ENCODE measurements at regions not wholly inside any gene's neighbourhood (a gene's known extent, or its start where the extent isn't known, plus 50 kb on each side); places are given as distances from the start of the nearest gene placed in this dataset.
"Not testable (repeated sequence)": the region's sequence is repeated elsewhere in the genome, so short reads cannot be mapped to it uniquely, and the experiment has no call there.

DNA sequence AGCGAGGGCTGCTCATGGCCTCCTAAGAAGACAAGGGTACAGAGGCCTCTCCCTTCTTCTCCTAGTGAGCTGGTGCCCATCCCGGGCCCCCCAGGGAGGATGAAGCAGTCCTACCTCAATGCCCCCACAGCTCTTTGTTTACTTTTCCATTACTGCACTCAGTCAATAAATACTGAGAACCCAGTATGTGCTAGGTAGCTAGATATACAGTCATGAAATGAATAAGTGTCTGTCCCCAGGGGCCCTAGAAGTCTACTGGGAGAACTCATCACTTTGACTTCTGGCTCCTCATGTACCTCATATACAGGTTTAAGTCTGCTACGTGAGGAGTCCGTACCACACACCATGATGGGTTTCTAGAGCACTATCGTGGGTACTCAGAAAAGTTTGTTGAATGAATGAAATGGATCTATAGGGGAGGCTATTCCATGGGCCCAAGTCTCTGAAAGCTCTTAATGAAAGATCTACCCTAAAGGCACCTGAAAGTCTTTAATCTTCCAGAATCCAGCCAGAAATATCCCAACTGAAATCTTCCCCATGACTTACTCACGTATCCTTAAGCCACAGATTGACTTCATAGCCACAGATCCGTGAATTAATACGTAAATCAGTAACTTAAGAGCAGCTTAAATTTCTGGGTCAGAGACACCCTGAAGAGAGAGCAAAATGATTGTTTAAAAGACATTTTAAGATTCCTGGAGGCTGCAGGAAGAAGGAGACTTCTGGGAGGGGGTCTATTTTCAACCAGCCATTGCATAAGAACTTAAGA, 51.6 kb upstream of the POMP start:
- no peak for DNase-seq

DNA sequence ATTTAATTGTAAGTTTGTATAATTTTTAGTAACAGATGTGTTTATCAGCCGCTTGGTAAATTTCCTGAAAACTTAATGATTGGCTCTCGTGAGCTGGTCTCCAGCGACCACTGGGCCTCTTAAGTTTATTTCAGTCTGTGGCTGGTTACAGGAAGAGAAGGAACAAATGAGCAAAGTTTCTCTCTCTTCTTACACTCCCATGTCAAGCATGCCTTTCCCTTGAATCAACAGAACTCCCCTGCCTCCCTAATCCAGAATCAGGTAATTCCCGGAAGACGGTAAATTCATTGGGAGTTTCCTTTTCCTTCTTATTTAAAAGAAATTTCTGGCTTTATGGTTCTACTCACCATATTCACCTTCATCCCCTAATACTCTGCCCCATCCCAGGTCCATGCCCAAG, 52.5 kb upstream of the POMP start:
- no peak for DNase-seq

DNA sequence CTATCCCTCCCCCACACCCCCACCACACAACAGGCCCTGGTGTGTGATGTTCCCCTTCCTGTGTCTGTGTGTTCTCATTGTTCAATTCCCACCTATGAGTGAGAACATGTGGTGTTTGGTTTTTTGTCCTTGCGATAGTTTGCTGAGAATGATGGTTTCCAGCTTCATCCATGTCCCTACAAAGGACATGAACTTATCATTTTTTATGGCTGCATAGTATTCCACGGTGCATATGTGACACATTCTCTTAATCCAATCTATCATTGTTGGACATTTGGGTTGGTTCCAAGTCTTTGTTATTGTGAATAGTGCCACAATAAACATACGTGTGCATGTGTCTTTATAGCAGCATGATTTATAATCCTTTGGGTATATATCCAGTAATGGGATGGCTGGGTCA, 53.8 kb upstream of the POMP start:
- DNase-seq: not testable (repeated sequence)

DNA sequence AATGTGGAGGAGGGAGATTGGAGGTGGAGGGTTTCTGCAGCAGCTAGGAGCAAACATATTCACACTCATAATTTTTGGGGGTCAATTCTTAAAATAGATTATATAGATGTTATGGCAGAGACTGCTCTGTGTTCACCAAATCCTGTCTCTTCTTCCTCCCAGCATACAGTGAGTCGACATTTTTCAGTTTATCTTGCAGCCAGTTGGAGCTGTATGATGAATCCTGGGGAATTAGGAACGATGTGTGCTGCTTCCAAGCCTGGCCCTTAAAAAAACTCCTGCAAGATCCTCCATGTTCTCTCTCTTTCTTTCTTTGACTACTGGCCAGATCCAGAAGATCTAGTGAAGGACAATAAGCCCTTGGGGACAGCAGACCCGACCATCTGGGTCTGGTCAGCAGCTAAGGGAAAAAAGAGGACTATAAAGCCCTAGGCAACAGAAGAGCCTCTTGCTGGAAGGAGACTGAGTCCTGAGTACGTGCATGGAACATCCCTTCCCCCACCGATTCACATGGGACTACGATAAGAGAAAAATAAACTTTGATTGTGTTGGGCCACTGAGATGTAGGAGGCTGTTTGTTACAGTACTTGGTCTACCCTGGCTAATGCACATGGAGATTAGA, 55.8 kb upstream of the POMP start:
- DNase-seq: no peak

DNA sequence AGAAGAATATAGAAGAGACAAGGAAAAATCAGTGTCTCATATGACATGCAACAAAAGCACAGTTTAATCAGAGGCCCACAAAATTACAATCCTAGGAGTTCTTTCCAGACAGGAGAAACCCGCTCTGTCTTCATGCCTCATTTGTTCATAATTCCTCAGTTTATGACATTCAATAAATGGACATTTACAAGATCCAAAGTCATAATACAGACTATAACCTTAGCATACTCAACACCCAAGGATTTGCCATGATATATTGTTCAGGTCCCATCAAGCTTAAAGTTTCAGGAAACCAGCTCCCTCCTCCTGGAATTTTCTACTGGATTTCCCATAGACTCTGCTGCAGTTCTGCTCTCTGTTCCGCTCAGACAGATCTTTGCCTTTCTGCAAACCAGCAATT, 56.4 kb upstream of the POMP start:
- DNase-seq: no peak

DNA sequence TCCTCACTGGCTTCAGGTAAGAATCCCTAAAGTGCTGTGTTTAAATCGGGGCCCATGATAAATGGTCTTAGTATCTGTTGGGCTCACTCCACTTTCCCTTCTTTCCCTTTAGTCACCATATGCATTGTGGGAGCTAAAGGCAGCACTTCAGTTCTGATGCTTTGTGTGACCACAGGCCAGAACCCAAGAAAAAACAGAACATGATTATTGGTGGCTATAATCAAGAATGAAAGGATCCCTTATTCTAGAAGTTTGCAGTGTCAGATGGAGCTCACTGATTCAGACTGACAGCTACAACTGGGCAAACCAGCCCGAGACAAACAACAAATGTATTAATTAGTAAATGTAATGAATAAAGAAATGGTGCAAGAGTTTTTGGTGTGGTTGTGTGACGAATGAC, 57.3 kb upstream of the POMP start:
- no peak for DNase-seq

DNA sequence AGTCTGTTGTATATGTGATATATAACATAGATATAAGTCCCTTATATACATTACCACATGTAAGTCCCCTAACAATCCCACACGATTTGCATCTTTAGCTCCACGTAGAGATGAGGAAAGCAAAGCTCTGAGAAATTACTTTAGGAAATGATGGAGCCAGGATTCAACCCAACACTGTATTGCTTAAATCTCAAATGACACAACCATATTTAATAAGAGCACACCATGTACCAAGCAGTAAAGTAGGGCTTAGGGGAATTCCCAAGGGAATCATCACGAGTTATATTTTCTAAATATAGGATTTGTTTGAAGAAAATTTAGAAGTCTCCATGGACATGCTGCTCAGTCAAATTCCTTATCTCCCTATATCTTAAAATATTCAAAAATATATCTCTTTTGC, 61.3 kb upstream of the POMP start:
- no peak for DNase-seq

DNA sequence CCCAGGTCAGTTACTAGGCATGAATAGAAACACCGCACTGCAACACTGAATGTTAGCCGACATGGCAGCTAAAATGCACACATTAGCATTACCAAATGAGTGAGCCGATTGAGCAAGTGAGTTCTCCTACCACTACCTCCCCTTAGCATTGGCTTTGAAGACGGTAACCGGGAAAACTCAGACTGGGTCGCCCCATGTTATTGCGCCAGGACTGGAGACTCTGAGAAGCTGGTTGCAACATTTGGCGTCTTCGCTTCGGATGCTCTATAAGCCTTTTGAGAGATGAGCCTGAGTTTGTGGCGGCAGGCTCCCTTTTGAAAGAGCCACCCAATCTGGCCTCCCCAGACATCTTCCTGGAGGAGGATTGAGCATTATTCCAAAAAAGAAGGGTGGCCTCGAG, 68.5 kb upstream of the POMP start:
- DNase-seq: no peak

DNA sequence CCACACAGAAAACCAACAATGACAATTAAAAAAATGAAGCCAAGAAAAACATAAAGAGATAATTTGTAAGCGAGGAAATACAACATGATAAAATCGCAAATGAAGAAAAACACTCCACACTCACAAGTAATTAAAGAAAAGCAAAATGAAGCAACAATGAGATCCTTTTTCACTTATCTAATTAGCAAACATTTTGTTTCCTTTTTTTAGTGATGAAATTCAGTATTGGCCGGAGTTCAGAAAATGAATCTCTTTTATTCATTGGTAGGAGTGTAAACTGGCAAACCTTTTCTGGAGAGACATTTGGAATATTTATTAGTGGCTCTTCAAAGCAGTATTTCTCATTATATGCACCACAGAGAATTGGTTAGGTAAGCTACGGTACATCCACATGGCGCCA, 70.6 kb upstream of the POMP start:
- no peak for DNase-seq

DNA sequence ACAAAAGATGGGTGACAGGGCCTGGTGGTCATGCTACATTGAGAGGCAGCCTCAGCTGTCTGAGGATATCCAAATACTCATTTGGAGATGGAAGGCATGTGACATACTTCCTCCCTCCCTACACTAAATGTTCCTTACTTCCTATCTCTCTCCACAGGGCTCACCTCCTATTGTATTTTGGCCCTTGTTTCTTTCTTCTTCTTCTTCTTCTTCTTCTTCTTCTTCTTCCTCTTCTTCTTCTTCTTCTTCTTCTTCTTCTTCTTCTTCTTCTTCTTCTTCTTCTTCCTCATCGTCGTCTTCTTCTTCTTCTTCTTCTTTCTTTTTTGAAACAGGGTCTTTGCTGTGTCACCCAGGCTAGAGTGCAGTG, 71.8 kb upstream of the POMP start:
- no peak for DNase-seq

DNA sequence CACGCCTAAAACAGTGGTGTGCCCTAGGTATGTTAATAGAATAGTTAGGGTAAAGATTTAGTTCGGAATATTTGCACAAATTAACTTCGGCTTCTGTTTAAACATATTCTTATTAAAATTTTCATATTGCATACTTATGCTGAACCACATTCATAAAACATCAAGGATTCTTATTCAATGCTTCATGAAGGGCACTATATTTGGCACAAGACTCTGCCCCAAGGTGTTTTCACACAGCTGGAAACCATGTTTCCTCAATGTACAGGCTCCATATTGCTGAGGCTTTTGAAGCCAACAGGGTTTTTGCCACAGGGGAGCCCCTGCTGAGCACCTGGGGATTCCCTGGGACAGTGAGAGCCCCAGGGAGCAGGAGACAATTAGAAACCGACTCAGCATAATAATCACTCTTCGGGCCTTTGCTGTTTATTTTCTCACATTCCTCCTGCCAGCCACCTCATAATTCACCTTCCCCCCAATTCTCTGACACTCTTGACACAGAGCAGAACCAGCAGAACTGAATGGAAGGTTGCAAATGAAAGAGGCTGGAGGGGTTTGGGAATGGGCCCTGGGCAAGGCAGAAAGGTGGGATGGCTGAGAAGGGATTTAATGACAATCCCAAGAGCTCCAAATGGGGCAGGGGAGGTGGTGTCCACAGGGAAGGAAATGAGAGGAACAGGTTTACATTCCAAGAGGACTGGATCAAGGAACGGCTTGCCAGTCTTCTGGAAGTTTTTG, 72.3 kb upstream of the POMP start:
- DNase-seq: no peak

DNA sequence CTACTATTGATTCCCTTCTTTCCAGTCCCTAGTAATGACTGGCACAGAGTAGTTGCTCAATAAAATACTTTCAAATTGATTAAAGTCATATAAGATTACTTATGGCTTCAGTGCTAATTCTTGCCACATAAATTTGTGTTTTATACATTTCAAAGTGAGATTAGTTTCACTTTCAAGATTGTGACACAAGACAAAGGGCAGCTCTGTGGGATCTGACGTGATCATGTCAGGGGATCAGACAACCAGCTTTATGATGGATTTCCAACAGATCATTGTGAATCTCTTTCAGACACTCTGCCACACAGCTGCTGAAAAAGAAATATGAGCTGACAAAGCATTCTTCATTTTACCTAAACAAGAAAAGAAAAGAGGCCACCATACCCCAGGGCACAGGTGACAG, 73.4 kb upstream of the POMP start:
- DNase-seq: peak; percentile 9

DNA sequence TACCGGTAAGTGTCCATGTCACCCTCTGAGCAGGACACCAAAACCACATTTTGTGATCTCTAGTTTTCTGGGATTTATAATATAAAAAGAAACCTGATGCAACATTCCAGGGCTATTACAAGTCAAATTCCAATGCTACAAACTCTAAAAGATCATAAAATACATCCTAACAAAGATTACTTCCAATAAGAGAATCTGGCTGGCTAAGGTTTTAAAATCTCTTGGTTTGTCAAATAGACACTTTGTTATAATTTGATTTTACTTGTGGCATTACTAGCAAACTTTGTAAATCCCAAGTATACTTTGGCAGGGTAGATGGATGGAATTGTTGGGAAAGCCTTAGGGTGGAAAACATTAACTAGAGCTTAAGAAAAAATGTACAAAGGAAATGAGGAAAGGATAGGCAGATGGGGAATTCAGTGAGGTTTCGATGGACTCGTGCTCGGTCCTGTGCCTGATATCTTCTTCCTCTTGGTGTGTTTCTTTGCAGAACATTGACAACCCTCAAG, 74.0 kb upstream of the POMP start:
- no peak for DNase-seq

DNA sequence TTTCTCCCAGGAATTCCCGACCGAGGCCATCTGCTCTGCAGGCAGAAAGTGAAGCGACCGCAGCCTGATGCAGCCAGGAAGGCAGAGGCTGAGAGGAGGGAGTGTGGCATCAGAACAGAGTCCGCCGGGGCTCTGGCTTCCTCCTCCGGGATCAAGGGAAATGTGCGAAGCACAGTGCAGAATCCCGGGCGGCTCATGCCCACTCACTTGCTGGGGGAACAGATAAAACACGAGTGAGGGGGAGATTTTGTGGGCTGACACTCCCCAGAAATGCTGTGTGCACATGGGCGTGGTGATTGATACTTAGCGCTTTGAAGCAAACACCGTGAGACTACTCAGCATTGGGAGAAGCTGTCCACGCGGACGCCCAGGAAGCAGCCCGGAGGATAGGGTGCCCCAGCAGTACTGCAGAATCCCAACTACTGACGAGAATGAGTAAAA, 75.3 kb upstream of the POMP start:
- DNase-seq: no peak

DNA sequence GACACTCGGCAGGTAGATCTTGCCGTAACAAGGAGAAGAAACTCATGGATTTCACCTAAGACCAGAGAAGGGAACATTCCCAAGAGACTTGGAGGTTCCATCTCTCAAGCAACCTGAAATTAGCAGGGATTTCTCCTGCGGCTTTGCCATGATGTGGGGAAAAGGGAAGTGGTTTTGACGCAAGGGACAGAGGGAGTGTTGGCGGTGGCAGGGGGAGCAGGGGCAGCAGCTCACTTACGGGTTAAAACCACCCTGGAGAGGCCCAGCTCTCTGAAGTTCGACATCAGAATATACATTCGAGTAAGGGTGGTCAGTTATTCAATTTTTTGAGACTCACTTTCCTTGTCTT, 76.1 kb upstream of the POMP start:
- DNase-seq: no peak

DNA sequence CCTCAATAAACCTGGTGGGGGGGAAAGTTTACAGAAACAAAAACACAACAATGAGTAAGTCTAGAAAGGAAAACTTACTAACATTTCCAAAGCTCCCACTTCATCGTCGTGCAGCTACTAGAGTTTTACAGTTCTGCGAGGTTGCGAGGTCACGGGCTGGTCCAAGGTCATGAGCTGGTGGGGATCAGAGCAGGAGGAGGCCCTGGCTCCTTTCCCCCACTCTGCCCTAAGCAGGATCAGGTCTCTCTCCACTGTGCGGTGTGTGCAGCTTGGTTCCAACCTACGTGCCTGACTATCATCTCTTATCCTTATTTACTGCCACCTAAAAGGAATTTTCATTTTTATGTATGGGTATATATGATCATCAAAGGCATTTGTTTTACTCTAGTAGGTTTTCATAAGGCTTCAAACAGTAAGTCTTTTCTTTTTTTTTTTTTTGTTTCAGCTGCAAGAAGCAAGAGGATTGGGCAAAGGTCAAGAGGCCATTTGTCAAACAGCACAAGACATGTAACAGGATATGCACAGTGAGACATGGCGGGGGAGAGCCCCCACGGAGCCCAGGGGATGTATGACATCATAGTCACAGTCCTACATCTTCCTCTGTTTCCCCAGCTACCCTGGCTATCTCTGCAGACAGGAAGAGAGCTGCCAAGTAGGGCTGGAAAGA, 76.6 kb upstream of the POMP start:
- DNase-seq: no peak

DNA sequence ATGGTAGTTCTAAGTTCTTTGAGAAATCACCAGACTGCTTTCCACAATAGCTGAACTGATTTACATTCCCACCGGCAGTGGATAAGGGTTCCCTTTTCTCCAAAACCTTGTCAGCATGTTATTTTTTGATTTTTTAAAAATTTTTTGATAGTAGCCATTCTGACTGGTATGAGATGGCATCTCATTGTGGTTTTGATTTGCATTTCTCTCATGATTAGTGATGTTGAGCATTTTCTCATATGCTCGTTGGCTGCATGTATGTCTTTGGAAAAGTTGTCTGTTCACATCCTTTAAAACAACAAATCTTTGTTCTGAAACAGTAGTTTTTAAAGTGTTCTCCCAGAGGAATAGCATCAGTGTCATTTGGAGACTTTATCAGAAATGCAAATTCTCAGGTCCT, 77.5 kb upstream of the POMP start:
- DNase-seq: no peak

DNA sequence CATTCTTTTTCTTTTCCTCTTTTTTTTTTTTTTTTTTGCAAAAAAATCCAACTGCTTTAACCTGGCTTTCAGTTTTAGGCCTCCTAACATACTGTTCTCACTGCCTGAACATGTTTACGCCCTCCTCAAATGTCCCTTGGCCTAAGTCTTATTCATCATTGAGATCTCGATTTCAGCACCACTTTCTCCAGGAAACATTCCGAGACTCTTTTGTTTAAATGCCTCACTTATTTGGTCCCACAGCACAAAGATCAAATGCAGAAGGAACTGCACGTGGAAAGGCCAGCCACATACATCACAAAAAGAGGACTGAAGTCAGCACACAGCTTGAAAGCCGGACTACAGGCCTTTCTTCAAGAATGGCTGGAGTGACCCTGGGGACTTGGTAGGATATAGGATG, 79.2 kb upstream of the POMP start:
- no peak for DNase-seq

DNA sequence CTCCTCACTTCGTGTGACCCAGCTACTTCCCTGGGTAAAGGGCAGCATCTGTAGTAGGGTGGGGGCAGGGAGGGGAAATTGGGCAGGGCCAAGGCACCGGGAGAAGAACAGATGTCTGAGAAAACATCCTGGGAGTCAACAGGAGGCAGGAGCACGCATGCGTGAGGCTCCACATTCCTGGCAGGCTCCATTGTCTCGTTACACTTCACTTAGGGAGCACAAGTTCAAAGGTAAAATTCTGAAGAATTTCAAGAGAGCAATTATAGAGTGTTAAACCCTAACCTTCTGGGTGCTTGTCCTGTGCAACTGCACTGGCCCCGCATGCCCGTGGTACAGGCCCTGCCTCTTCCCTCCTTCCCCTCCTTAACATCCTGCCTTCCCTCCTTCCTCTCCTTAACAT, 79.6 kb upstream of the POMP start:
- no peak for DNase-seq

DNA sequence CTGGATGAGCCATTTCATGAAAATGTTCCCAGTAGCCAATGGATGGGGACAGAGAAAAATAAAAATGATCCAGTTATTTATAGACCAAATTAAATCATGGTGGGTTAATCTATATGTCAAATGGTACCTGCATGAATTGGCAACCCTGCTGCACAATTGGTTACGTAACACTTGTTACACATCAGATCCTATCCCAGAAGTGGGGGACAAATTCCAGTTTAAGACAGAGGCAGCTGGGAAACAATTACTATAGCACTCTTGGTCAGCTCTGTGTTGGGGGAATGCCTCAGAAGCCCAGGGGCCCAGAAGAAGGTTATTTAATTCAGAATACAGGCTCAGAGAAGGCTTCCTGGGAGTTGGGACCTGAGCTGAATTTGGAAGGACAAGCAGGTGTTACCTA, 81.1 kb upstream of the FLT1 start:
- no peak for DNase-seq

DNA sequence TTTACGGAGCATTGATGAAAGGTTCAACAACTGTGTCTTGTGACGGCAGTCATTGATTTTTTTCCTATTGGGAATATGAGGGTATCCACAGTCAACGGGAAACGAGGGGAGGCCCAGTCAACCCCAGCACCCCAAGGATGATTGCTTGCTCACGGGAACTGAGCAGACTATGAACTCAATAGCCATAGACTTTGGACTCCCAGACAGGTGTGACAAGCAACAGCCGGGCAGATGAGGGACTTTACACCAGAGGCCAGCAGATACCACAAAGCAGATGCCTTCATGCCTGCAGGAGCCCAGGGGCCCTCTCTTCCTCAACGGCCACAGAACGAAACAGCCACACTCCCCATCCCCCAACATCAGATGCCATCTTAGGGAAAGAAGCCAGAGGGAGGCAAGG, 80.3 kb upstream of the FLT1 start:
- no peak for DNase-seq

DNA sequence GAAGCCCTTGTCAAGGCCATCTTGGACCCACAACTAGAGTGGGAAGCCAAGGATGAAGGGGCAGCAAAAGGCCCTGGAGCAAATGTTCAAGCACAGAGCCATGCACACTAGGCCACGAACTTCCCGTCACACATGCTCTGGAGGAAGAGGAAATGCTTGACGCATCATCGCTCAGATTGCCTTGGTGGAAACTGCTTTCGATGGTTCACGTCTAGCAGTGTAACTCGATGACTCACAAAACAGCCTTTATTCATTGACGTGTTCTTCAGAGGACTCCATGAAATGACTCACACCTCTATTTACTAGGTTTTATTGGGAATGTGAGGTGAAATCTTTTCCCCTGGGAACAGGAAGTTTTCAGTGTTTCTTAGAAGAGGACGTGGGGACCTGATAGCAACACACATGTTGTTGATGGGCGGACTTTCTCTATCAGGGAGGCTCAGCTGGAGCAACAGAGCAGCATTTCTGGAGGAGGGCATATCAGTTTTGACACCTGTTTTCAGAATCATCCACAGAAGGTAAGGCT, 79.8 kb upstream of the FLT1 start:
- DNase-seq: peak; percentile 69

DNA sequence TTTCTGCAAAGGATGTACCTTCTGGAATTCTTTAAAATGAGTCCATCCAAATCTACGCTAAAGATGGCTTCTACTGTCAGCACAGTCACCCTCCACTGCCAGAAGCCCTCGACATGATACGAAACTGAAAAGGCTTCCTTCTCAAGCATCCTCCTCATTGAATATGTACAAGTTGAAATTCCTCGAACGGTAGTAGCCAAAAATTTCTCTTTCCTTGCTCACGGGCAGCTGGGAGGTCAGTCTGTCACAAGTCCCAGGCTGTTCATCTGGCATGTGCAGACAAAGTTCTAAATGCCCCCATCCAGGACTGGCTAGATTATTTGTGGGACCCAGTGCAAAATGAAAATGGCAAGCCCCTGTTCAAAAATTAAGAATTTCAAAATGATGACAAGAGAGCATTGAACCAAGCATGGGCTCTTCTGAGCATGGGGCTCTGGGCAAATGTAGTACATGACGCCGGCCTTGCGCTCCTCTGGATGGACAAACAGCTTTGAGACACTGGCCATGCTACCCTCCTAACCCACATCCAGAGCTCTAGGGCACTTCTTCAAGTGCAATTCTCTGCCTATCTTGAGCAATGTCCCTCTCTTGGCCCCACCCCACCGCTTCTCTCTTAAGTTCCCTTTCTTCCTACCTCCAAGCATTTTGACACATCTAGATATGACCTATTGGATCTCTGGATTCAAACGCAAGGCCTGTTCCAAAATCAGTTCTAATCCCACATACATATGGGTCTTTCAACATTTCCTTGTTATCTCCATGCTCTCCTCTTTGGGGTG, 78.9 kb upstream of the FLT1 start:
- no peak for DNase-seq
